Lung (tissue), 11 donors: ENCODE measurements at regions not wholly inside any gene's neighbourhood (a gene's known extent, or its start where the extent isn't known, plus 50 kb on each side); places are given as distances from the start of the nearest gene placed in this dataset.

Experiments
- ATAC-seq: fragments of 200-7000 bp; cut with Tn5 transposase; one replicate; pipeline ENCODE4 v1.9.1; 2020; ENCODE audit warnings: moderate number of reproducible peaks; ENCODE audit not compliant: insufficient read depth, low FRiP score
- DNase-seq, 3 donors: peaks; one replicate each; pipeline ENCODE4 v3.0.0-alpha.2; 2013 to 2017
- H3K27ac ChIP-seq, 2 donors: one replicate each; pipeline ENCODE4 v1.5.1; 2013; ENCODE audit warnings: mild to moderate bottlenecking in 2 of 2, moderate library complexity in 2 of 2, control low read depth in 1 of 2, inconsistent platforms in 1 of 2, low read depth in 1 of 2, low read length in 1 of 2
- H3K27me3 ChIP-seq, 3 donors: one replicate each; pipeline ENCODE4 v1.5.1; 2013; ENCODE audit warnings: low read length in 2 of 3; ENCODE audit not compliant: control insufficient read depth in 3 of 3, insufficient read depth in 3 of 3
- H3K36me3 ChIP-seq, 4 donors: one replicate each; pipeline ENCODE4 v1.5.1; 2013; ENCODE audit warnings: low read length in 4 of 4, mild to moderate bottlenecking in 1 of 4, moderate library complexity in 1 of 4; ENCODE audit not compliant: control insufficient read depth in 4 of 4, insufficient read depth in 4 of 4
- H3K4me1 ChIP-seq, 5 donors: one replicate each; pipeline ENCODE4 v1.5.1; 2013; ENCODE audit warnings: low read length in 5 of 5, mild to moderate bottlenecking in 2 of 5, moderate library complexity in 1 of 5; ENCODE audit not compliant: control insufficient read depth in 5 of 5, insufficient read depth in 5 of 5
- H3K4me3 ChIP-seq: one replicate; pipeline ENCODE4 v1.5.1; 2013; ENCODE audit warnings: mild to moderate bottlenecking, control low read depth, moderate library complexity
- H3K9ac ChIP-seq, 2 donors: one replicate each; pipeline ENCODE4 v1.5.1; 2013; ENCODE audit warnings: low read length in 2 of 2, control low read depth in 1 of 2; ENCODE audit not compliant: insufficient read depth in 1 of 2
- H3K9me3 ChIP-seq, 4 donors: one replicate each; pipeline ENCODE4 v1.5.1; 2013; ENCODE audit warnings: low read length in 3 of 4, mild to moderate bottlenecking in 1 of 4, moderate library complexity in 1 of 4; ENCODE audit not compliant: control insufficient read depth in 4 of 4, insufficient read depth in 3 of 4
- CTCF ChIP-seq: IDR thresholded peaks from 2 replicates; pipeline ENCODE4 v1.5.1; 2012; ENCODE audit warnings: mild to moderate bottlenecking; ENCODE audit errors: control extremely low read depth, extremely low read depth
- WGBS, 2 donors: extraction: QIAGEN DNeasy Blood & Tissue Kit; methylation state at CpG; one replicate each; pipeline ENCODE4 v1.1.7; 2013; 5-methylcytosine and 5-hydroxymethylcytosine counted together
- donor health status: control.
- donor health status: control.
- donor health status: Bipolar disorder and iron deficiency.
- donor health status: healthy.
- donor health status: DM: yes; HTN: yes; CAD: no.

GRCh38 chr2:222776792-222777191 lies 84.0 kb upstream of the ACSL3 start:
- ATAC-seq (no peak), DNase-seq (no peak)
- WGBS, 2 donors: 66 to 75% methylated on average over 3 of the region's 3 CpGs
- no peaks in the 10 kb centered on the region for H3K27me3 ChIP-seq
- TF ChIP-seq CTCF: no peak
- H3K36me3 ChIP-seq: no peaks in the 10 kb centered on the region
- peaks cover 0 to 1% (median 0%) of the 10 kb centered on the region in 4 donors for H3K9me3 ChIP-seq
- H3K9ac ChIP-seq: no peak overlapping the region
- no peak overlapping the region for H3K4me3 ChIP-seq
- no peak overlapping the region for H3K27ac ChIP-seq
- H3K4me1 ChIP-seq: peaks cover 0 to 3% (median 0%) of the 10 kb centered on the region in 5 donors

DNA sequence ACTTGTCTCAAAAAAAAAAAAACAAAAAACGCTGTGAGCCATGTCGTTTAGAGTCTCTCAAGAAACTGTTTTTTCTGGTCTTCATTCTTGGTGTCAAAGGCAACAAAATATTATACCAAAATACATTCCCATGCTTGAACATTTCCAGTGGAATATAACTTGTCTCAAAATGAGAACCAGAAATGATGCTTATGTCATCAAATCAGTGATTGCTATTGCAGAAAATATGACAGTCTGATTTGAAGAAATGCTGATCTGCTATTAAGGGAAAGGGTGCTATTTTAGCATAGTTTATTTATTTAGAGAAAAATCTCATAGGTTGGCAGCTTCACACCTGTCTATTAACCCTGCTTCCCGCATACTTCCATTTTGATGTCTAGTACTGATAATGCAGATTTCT lies 82.4 kb upstream of the ACSL3 start:
- Histone ChIP-seq H3K9me3 (no peaks in the 10 kb centered on the region), H3K4me1 (peaks cover 0 to 3% (median 0%) of the 10 kb centered on the region in 5 donors), H3K27ac (no peak overlapping the region), H3K4me3 (no peak overlapping the region), H3K9ac (no peak overlapping the region), H3K36me3 (no peaks in the 10 kb centered on the region), H3K27me3 (no peaks in the 10 kb centered on the region)
- ATAC-seq: no peak
- WGBS, 2 donors: 90 to 93% methylated on average over 3 of the region's 3 CpGs
- DNase-seq: no peak
- no peak for TF ChIP-seq CTCF

- peaks cover 0 to 3% (median 0%) of the 10 kb centered on the region in 5 donors for H3K4me1 ChIP-seq
- no peaks in the 10 kb centered on the region for H3K36me3 ChIP-seq
- H3K9me3 ChIP-seq: no peaks in the 10 kb centered on the region
- no peak for TF ChIP-seq CTCF
- 74 to 81% methylated on average over 5 of the region's 5 CpGs for WGBS, 2 donors
- H3K4me3 ChIP-seq: no peak overlapping the region
- H3K27ac ChIP-seq: no peak overlapping the region
- no peak for ATAC-seq
- no peak for DNase-seq
- no peaks in the 10 kb centered on the region for H3K27me3 ChIP-seq
- H3K9ac ChIP-seq: no peak overlapping the region
Observed at GRCh38 chr2:222779145-222779832, 81.5 kb upstream of the ACSL3 start.

DNA sequence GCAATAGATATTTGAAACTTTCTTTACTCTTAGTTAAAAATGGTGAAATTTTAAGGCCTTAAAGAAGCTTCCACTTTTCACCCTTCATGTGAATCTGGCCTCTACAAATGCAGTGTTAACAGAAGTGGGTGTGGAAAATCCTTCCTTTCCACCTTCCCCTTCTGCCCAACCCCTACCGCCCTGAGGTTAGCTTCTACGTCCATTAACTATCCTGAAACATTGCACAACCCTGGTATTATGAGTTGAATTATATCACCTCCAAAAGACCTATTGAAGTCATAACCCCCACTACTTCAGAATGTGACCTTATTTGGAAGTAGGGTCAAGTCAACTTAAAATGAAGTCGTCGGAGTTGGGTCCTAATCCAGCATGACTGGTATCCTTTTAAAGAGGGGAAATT lies 80.8 kb upstream of the ACSL3 start:
- 69 to 76% methylated on average over 4 of the region's 4 CpGs for WGBS, 2 donors

More for the DNA sequence above, 80.8 kb upstream of the ACSL3 start:
- Histone ChIP-seq H3K4me3 (no peak overlapping the region), H3K27me3 (no peaks in the 10 kb centered on the region), H3K9ac (no peak overlapping the region), H3K36me3 (no peaks in the 10 kb centered on the region), H3K27ac (no peak overlapping the region), H3K9me3 (no peaks in the 10 kb centered on the region), H3K4me1 (peaks cover 0 to 3% (median 0%) of the 10 kb centered on the region in 5 donors)
- no peak for TF ChIP-seq CTCF
- no peak for ATAC-seq
- no peak for DNase-seq
